CD4-positive, alpha-beta T cell treated with Interleukin-4 for 1 hour (primary cell): ENCODE measurements at regions not wholly inside any gene's neighbourhood (a gene's known extent, or its start where the extent isn't known, plus 50 kb on each side); places are given as distances from the start of the nearest gene placed in this dataset.
"Not testable (repeated sequence)": the region's sequence is repeated elsewhere in the genome, so short reads cannot be mapped to it uniquely, and the experiment has no call there.

Experiments used
- DNase-seq, 2 donors: peaks; one replicate each; pipeline ENCODE4 v3.0.0-alpha.2; 2020 to 2022

DNA sequence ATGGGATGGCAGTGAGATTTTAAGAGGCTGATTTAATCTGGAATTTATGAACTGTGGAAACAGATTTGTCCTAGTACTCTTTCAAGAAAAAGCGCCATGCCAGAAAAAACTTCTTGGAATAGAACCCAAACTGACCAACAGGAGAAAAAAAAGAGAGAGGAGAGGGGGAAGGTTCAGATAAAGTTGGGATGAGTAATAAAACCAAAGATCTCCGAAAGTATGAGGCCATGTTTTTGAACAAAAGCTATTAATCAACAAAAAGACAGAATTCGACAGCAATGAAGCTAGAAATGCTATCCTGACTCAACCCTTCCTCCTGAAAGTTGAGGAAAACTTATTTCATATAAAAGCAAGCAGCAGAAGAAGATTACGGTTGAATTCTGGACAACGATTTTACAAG is 135.5 kb downstream of the CEMIP2 start:
- no peak for DNase-seq

DNA sequence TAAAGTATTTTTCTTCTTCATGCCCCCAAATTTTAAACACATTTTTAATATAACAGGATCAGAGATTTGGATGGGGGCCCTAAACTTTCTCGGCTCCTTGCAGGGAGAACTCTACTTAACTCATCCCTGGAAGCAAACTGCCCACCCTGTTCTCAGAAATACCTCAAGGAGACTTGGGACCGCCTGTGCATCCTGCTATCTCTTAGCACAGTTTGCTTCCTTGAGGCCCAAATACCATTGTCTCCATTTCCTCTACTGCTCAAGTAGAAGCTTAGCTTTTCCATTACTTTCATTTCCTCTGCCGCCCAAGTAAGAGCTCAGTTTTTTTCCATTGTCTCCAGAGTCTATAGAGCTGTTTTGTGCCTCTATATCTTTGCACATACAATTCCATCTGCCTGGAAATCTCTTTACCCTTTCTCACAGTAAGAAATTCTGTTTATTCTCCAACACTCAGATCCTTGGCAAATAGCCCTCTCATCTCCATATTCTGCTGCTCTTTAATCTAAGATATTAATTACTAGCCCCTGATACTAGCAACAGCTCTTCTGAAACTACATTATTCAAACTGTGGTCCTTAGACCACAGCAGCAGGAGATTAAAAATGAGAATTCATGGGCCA is 137.8 kb downstream of the CEMIP2 start:
- no peak for DNase-seq

DNA sequence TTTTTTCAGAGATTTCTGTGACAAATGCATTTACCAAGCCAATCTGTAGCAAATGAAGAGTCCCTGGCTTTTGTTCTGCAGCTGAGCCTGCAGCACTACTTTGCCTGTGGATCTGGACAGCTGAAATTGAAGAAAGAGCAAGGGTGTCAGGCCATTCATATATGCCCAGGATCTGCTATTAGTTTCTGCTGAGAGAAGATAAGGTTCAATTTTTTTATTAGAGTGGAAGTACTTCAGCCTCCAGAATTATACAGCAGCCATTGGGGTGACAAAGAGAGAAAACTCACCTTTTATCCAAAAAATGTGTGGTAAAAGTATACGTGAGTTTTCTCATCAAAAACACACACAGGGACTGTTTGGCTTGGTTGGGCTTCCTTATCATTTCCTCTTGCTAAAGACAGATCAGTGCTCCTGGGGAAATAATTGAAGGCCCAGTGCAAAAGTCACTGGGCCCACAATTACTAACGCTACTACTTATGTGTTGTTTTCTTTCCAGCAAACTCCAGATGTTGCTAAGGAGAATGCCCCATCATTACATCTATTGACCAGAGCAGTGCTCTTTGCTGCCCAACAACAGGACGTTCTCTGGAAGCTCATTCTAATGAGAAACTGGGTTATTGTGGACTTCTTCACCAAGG is 138.6 kb downstream of the CEMIP2 start:
- DNase-seq: no peak

DNA sequence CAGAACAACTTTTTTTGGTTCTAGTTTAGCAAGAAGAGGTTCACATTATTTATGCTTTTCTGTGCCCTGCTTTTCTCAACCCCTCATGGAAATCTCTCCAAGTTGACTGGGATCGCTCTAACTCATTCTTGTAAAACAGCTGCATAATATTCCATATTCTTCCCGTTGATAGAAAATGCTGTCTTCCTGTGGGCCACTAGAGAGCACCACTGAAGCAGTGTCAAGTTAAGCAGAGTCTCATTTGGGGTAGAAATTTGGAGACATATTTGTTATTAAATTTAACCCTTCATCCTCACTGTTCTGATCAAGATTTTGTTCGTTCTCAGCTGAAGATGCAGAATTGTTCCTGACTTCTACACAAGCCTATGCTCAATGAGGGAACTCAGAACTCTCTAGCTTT is 140.1 kb downstream of the CEMIP2 start:
- peak in 1 of 2 donors; percentile 40 for DNase-seq

DNA sequence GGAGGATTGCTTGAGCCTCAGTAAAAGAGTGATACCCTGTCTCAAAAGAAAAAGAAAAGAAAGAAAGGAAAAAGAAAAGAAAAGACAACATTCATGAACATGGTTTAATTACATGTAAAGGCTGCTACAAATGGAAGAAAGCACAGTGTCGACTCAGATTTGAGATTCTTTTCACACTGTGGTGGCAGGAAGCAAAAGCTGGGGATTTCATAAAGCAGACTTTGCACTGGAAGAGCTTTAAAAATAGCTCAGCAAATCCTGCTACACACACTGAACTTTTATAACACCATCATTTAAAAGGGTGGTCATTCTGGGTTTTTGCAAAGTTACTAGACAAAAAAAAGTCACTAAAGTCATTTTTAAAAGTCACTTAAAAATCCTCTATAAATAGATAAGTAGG is 140.8 kb downstream of the CEMIP2 start:
- no peak for DNase-seq

DNA sequence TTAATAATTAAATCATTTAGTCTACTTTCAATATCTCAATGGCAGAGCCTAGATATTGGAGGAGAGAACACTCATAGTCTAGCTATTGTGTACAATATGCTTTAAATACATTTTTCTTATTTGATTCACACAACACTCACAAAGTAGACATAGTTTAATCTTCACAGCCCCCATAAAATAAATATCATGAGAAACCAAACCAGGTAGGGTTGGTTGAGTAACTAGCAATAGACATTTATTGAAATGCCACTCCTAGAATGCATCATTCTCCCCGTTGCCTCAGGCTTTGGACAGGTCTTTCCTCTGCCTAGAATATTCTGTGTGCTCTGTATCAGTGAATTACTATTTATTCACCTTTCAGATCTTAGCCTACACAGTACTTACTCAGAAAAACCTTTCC is 141.9 kb downstream of the CEMIP2 start:
- DNase-seq: no peak

DNA sequence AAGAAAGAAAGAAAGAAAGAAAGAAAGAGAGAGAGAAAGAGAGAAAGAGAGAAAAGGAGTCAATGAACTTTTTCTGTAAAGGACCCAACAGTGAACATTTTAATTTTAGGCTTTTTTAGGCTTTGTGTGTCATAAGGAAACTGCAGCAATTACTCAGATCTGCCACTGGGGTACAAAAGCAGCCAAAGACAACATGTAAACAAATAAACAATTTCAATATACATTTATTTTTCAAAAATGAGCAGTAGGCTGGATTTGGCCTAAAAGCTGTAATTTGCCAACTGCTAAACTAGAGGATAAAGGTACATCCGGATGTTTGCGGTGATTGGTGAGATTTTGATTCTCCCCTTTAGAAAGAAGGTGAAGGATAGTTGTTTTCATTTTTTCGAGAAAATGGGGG is 143.6 kb downstream of the CEMIP2 start:
- DNase-seq: no peak

DNA sequence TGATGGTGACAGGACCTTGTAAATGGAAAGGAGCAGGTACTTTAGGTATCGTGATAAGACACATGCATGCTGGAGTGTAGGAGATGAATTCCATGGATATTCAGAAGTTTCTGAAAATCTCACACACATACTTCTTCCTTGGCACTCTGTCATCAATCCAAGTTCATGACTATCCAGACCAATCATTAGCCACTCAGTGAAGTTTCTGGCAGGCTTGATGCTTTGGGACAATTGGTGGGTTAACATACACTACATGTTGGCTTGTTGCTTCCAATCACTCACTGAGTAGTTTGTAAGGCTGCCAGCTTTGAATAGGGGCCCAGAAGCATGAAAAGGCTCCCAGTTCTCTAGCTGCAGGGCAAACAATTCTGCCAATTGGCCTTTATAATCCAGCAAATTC is 147.6 kb downstream of the CEMIP2 start:
- no peak for DNase-seq

DNA sequence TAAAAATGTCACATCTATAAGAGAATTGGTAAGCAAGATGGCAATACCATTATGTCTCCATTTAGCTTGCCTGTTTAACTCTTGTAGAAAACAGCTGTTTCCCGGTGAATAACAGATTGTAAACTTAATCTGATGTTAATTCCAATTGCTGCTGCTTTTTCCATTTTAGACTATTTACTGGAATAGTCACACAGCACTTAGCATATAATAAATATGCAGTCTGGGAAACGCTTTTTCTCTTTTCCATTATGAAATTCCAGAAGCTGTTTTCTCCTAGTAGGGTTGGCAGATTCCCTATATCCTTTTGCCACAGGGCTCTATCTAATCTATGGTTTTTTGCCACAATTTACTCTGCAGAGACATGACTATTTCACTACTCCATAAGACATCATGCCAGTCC is 148.0 kb downstream of the CEMIP2 start:
- DNase-seq: no peak

DNA sequence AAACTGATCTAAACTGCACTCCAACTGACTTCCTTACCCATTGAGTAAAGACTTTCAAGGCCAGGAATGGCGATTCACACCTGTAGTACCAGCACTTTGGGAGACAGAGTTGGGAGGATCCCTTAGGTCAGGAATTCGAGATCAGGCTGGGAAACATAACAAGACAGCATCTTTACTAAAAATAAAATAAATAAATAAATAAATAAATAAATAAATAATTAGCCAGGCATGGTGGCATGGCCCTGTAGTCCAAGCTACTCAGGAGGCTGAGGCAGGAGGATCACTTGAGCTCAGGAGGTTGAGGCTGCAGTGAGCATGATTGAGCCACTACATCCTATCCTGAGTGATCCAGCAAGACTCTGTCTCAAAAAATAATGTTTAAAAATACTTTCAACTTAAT is 148.4 kb downstream of the CEMIP2 start:
- no peak for DNase-seq

DNA sequence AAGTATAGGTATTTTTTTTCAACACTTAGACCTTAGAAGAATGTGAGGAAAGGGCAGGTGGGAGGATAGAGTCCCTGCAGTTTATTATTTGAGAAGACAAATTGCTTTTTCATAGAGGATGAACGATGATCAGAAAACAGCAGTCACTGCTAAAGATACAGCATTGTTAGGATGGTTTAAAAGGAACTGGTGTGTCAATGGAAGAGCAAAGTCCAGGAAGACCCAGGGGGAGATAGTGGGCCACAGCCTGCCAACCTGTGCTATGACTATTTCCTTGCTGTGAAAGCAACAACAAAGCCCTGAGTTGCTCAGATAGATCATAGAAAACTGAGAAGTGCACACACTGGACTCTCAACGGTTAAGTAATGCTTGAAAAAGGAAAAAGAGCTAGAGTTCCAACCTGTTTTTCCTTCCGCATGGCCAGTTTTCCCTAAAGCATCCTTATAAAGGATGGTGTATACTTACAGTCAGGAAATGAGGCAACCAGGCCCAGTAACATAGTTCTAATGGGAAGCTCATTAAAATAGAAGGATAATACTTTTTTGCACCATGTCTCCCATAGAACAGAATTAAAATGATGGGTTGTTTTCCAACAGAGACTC is 153.8 kb downstream of the CEMIP2 start:
- no peak for DNase-seq

DNA sequence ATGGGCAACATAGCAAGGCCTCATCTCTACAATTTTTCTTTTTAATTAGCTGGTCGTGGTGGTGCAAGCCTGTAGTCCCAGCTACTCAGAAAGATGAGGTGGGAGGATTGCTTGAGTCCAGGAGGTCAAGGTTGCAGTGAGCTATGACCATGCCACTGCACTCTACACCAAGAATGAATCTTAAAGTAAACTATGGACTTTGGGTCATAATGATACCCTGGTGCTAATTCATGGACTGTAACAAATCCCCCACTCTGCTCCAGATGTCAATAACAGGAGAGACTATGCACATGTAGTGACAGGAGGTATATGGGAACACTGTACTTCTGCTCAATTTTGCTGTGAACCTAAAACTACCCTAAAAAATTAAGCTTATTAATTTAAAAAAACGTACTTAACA is 155.4 kb downstream of the CEMIP2 start:
- no peak for DNase-seq

DNA sequence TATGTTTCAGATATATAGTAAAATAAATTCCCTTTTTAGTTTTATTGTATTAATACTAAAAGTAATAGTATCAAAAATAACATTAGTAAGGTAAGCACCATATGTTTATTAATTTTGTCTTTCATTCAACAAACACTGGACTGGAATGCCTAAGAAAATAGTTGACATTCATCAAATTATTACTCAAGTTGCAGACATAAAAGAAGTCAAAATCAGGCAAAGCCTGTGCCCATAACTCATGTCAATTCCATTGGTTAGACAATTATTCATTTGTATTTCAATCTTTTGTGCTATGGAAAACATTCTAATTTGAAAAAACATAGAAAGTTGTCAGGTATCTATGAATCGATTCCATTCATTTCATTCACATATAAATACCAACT is 158.9 kb downstream of the CEMIP2 start:
- DNase-seq: no peak

DNA sequence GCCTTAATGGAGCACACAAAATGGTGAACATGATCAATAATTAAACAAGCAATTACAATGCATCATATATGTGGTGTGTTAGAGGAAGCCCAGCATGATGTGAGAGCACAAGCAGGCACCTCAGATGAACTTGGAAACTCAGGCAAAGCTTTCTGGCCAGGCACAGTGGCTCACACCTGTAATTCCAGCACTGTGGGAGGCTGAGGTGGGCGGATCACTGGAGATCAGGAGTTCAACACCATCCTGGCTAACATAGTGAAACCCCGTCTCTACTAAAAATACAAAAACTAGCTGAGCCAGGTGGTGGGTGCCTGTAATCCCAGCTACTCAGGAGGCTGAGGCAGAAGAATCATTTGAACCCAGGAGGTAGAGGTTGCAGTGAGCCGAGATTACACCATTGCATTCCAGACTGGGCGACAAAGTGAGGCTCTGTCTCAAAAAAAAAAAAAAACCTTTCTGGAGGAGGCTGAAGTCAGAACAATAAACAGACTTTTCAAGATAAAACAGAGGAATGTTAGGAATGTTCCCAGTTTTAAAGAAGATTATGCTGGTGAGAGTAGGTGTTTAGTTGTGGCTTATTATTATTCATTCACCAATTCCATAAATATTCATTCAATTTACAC is 159.4 kb downstream of the CEMIP2 start:
- no peak for DNase-seq

DNA sequence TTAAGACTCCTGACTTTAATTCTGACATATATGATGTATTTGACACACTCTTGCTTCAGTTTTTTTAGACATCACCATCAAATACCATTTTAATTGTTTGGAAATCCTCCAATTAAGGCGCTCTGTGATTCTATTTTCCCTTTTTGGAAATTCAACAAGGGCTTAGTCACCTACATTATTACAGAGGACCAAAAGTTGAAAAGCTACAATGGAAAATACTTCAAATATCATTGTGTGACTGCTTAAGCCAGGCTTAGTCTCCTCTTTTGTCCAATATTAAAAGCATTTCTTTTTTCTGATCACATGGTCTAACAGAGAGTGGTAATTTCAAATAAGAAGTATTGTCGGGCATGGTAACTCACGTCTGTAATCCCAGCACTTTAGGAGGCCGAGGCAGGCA is 160.3 kb downstream of the CEMIP2 start:
- DNase-seq: no peak

DNA sequence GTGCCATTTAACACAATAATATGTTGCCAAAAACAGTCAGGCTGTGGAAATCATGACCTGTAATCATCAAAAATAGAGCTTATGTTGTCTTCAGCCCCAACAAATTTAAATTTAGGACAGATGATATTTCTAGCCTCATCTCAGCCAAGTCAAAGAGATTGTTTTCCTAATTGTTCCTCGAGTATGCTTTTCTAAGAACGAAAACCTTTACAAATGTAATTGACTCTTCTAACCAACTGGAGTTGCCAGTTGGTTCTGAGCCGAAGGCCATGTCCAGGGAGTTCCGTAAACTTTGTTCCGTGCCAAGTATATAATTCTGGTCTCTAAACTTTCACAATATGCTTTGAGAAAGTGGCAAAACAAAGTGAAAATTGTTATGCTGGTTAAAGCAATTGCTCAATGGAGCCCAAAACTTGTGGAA is 160.8 kb downstream of the CEMIP2 start:
- DNase-seq: no peak

DNA sequence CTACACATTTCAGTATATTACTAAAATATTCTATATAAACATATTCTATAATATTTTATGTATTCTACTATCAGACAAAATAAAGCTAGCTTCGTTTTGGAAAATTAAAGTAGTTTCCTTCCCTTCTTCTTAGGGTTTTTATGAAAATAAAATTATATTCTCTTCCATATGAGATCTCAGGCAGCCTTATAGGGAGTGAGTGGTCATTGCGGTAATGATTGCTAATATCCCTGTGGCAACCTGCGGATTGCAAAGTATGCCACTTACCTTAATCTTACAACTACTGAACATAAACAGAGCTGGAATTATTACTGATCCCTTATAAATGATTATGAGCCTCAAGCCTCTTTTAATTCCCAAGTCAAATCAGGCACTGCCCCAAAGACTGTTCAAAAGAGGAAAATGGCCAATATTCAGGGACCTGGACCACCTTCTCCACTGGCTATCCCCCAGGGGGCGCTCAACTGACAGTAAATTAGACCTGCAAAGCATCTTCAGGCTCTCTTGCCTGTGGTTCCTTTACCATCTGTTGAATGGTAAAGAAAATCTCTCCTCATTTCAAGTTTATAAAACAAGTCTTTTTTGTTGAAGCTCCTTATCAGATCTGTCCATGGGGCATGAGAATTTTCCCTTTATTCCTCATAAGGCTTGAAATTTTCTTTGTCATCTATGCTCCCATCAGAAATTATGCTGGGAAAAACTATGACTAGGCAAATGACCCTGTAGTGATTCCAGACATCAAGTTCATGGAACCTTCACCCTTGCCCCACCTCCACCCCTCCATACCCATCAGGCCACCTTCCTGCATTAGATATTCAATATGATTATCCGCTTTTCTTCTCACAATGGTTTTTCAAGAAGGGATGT is 163.9 kb downstream of the CEMIP2 start:
- DNase-seq: peak; percentile 80

DNA sequence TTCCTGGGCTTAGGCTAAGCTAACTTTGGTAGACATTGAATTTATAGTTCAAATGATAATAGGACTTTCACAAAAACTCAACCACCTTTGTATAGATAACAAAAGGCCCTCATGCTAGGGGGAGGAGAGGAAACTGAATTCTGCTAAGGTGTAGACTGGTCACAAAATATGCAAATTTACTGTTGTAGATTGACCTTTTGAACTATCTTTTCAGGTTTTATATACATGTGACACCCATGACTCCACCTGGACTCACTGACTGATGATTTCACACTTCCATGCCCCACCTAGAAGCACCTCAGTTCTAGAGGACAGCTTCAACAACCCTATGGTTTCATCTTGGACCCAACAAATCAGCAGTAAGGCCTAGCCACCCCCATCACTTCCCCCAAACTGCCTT is 165.7 kb downstream of the CEMIP2 start:
- DNase-seq: no peak

DNA sequence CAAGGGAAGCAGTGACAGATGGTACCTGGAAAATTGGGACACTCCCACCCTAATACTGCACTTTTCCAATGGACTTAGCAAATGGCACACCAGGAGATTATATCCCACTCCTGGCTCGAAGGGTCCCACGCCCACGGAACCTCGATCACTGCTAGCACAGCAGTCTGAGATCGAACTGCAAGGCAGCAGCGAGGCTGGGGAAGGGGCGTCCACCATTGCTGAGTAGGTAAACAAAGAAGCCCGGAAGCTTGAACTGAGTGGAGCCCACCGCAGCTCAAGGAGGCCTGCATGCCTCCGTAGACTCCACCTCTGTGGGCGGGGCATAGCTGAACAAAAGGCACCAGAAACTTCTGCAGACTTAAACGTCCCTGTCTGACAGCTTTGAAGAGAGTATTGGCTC is 172.6 kb downstream of the CEMIP2 start:
- DNase-seq: not testable (repeated sequence)

DNA sequence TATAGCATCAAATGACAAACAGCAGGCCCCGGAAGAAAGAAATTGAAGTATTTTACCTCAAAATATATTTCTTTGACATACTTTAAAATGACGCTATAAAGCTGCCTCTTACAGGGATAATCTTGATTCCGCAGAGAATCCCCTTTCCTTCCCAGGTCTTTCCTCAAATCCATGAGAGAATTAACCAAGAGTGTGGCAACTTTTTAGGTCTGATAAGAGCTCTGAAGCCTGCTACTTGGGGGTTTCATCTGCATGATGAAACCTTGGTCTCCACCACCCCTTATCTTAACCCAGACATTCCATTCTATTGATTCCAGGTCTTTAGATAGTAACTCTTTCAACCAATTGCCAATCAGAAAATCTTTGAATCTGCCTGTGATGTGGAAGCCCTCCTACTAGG is 173.8 kb downstream of the CEMIP2 start:
- DNase-seq: no peak

DNA sequence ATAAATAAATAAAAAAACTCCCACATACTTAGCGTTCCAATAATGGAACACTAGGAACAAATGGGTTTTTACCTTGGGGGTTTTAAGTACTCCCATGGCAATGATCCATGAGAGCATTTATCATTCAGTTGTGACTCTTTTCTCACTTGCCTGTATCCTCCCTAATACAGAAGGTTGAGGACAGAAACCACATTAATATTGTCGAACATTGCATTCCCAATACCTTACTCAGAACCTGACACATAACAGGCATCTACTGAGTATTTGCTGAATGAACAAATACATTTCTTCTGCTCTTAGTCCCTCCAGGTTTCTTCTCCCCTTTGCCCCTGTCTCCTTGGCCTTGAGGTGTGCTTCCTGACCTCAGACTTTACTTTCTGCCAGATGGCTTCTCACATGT is 175.9 kb downstream of the CEMIP2 start:
- DNase-seq: no peak

DNA sequence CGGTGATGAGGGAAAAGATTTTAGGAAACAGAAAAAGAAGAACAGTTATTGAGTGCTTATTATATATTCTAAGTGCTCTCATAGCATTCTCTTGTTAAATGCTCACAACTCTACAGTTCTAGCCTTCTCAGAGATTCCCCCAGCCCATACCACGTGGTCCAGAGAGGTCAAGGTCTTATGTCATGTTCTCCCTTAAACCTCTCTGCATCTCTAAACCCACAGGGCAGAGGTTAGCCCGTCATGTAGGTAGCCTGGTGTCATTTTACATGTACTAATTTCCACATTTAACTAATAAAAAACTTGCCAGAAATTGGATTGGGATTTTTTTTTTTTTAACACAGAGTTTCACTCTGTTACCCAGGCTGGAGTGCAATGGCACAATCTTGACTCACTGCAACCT is 178.0 kb downstream of the CEMIP2 start:
- no peak for DNase-seq

DNA sequence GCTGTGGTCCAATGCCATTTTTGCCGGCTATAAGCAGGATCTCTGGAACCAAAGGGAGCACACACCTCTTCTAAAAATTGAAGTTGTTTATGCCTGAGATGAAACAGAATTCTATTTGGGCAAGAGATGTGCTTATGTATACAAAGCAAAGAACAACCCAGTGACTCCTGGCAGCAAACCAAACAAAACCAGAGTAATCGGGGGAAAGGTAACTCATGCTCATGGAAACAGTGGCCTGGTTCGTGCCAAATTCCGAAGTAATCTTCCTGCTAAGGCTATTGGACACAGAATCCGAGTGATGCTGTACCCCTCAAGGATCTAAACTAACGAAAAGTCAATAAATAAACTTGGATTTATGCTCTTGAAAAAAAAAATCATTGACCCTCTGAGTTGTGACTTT is 178.7 kb downstream of the CEMIP2 start:
- DNase-seq: no peak
